Ishikawa (cell line): ENCODE measurements at regions not wholly inside any gene's neighbourhood (a gene's known extent, or its start where the extent isn't known, plus 50 kb on each side); places are given as distances from the start of the nearest gene placed in this dataset.

Experiments used
- CREB1 ChIP-seq: IDR thresholded peaks from 2 replicates; pipeline ENCODE4 v1.6.1; 2012; ENCODE audit warnings: low read depth
- EP300 ChIP-seq: IDR thresholded peaks from 2 replicates; pipeline ENCODE4 v1.6.1; 2012; ENCODE audit warnings: borderline replicate concordance
- NFIC ChIP-seq: IDR thresholded peaks from 2 replicates; pipeline ENCODE4 v1.6.1; 2012
- REST ChIP-seq: IDR thresholded peaks from 2 replicates; pipeline ENCODE4 v1.6.1; 2012; ENCODE audit warnings: low read depth, mild to moderate bottlenecking
- TAF1 ChIP-seq: IDR thresholded peaks from 2 replicates; pipeline ENCODE4 v1.6.1; 2012; ENCODE audit warnings: low read depth, mild to moderate bottlenecking
- YY1 ChIP-seq: IDR thresholded peaks from 2 replicates; pipeline ENCODE4 v1.6.1; 2012; ENCODE audit warnings: low read depth

GRCh38 chr16:14339694-14340093, 268.6 kb downstream of the MRTFB start:
- TF ChIP-seq TAF1 (no peak), CREB1 (no peak), REST (no peak), NFIC (no peak), YY1 (no peak), EP300 (no peak)
